Kidney epithelial cell (primary cell): ENCODE measurements at regions not wholly inside any gene's neighbourhood (a gene's known extent, or its start where the extent isn't known, plus 50 kb on each side); places are given as distances from the start of the nearest gene placed in this dataset.

ENCODE experiments used
- DNase-seq: peaks from one replicate; pipeline ENCODE4 v3.0.0-alpha.2; 2010; ENCODE audit warnings: low read depth
- H3K27me3 ChIP-seq: 2 replicates; pipeline ENCODE4 v1.6.0; 2011; ENCODE audit warnings: low read length; ENCODE audit not compliant: control insufficient read depth, insufficient read depth
- H3K36me3 ChIP-seq: 2 replicates; pipeline ENCODE4 v1.5.1; 2011; ENCODE audit warnings: low read length; ENCODE audit not compliant: control insufficient read depth, insufficient read depth
- H3K4me3 ChIP-seq: 2 replicates; pipeline ENCODE4 v1.5.1; 2011; ENCODE audit warnings: low read depth, mild to moderate bottlenecking, control low read depth, low read length
- CTCF ChIP-seq: IDR thresholded peaks from 2 replicates; pipeline ENCODE4 v1.5.1; 2011; ENCODE audit warnings: mild to moderate bottlenecking, moderate library complexity, low read length, control low read depth, inconsistent platforms; ENCODE audit not compliant: insufficient read depth, poor library complexity, severe bottlenecking

GRCh38 chr6:91713911-91714310 lies 1127.0 kb upstream of the MAP3K7 start:
- no peaks in the 10 kb centered on the region for H3K36me3 ChIP-seq
- TF ChIP-seq CTCF: no peak
- no peak overlapping the region for H3K4me3 ChIP-seq
- DNase-seq: no peak
- H3K27me3 ChIP-seq: no peaks in the 10 kb centered on the region

GRCh38 chr6:91711518-91711917 lies 1124.6 kb upstream of the MAP3K7 start:
- H3K36me3 ChIP-seq: no peaks in the 10 kb centered on the region
- DNase-seq: no peak

DNA sequence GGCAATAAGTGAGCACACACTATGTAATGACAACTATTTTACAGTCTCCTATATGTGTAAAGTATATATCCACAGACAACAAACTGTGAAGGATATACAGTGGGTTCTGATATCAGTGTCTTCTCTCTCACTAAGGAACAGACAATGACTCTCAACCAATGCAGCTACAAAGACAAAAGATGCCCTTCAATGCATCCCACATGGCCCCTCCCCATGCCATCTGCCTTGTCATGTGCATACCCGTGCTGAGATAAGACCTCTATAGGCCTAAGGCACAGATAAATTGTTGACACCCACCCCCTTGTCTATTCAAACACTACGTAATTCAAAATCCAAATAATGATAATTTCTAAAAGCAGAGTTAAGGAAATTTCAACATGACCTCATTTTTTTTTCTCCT lies 1123.5 kb upstream of the MAP3K7 start:
- TF ChIP-seq CTCF: no peak
- Histone ChIP-seq H3K4me3 (no peak overlapping the region), H3K27me3 (no peaks in the 10 kb centered on the region), H3K36me3 (no peaks in the 10 kb centered on the region)
- DNase-seq: no peak

More at GRCh38 chr6:91711518-91711917, 1124.6 kb upstream of the MAP3K7 start:
- no peak for TF ChIP-seq CTCF
- Histone ChIP-seq H3K27me3 (no peaks in the 10 kb centered on the region), H3K4me3 (no peak overlapping the region)

DNA sequence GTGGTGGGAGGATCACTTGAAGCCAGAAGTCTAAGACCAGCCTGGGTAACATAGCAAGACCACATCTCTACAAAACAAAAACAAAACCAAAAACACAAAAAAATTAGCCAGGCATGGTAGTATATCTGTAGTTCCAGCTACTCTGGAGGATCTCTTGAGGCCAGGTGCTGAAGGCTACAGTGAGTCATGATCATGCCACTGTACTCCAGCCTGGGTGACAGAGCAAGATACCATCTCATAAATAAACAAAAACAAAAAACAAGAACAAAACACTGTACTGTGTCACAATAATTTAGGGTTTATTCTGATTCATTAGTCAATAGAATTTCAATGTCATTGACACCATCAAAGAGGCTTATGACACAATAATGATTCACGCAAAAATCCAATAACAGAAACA lies 1121.7 kb upstream of the MAP3K7 start:
- Histone ChIP-seq H3K36me3 (no peaks in the 10 kb centered on the region), H3K4me3 (no peak overlapping the region), H3K27me3 (no peaks in the 10 kb centered on the region)
- DNase-seq: no peak
- TF ChIP-seq CTCF: no peak

- H3K36me3 ChIP-seq: no peaks in the 10 kb centered on the region
- H3K4me3 ChIP-seq: no peak overlapping the region
- no peaks in the 10 kb centered on the region for H3K27me3 ChIP-seq
- no peak for TF ChIP-seq CTCF
- no peak for DNase-seq
Measured at GRCh38 chr6:91705646-91706045, 1118.8 kb upstream of the MAP3K7 start.

- Histone ChIP-seq H3K4me3 (no peak overlapping the region), H3K27me3 (no peaks in the 10 kb centered on the region), H3K36me3 (no peaks in the 10 kb centered on the region)
- TF ChIP-seq CTCF: no peak
- DNase-seq: peak; percentile 66
Measured at GRCh38 chr6:91704531-91704930, 1117.7 kb upstream of the MAP3K7 start.
